Activated effector memory CD4-positive, alpha-beta T cell treated with Interleukin-2 at 50 U/mL for 16 hours (primary cell): ENCODE measurements at regions not wholly inside any gene's neighbourhood (a gene's known extent, or its start where the extent isn't known, plus 50 kb on each side); places are given as distances from the start of the nearest gene placed in this dataset.

ENCODE experiments used
- DNase-seq: peaks from one replicate; pipeline ENCODE4 v3.0.0-alpha.2; 2020

- DNase-seq = no peak
Measured at GRCh38 chr11:122313581-122313980, 197.6 kb upstream of the BLID start.

GRCh38 chr11:122311216-122311755, 195.3 kb upstream of the BLID start:
- no peak for DNase-seq

DNA sequence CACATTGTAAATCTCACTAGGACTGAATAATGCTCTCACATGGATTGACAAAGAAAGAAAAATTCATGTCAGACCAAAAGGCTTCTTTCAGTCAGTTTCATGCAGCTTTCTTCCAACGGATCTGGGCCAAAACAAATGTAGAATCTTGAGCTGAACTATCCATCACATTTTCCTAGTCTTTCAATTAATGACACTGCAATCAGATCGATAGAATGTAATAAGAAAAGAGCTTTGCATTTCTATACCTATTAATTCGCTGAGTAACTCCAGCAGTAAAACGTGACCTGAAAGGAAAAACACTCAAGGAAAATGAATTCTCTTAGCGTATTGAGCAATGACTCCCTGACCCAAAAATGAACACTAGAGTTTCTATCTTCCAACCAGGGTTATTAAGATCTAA, 194.8 kb upstream of the BLID start:
- no peak for DNase-seq

GRCh38 chr11:122309262-122309925, 193.4 kb upstream of the BLID start:
- DNase-seq = no peak

DNA sequence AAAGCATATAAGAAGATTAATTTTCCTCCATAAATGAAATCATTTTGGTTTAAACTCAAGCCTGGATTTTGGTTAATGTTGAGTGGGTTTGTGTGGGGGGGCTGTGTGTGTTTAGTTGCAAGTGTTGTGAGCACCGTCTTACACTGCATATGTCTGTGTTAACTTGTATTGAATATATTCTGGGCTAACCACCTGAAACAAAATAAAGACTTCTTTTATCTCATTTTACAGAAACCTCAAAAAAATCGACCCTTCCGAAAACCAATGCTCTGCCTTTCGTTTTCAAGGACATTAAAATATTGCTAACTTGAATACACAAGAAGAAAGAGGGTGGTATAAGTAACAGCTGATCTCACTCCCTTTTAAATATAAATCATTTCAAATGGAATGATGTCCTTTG, 192.2 kb upstream of the BLID start:
- DNase-seq = no peak

DNA sequence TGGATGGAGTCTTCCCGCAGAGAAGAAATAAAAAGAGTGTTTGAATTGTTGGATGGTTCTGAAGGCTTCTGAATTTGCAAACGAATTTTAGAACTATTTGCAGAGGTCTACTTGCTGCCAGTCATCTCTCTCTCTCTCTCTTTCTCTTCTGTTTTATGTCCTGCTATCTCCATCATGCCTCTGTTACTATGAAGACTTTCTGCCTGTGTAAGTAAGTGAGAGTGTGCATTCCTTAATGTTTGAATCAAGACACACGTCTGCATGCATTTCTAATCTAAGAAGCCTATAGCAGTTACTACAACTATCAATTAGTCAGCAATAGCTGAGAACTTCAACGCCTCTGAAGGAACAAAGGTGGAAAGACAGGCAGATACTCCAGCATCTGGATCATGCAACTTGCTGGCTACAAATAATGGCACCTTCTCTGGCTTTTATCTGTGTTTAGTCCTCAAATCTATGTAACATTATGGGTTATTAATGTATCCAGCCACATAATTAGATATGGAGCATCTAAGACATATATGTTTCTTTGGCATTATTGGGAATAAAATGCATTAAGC, 191.5 kb upstream of the BLID start:
- DNase-seq = no peak

GRCh38 chr11:122306831-122307391, 190.9 kb upstream of the BLID start:
- no peak for DNase-seq

- no peak for DNase-seq
Measured at GRCh38 chr11:122305426-122306320, 189.7 kb upstream of the BLID start.

- no peak for DNase-seq
Measured at GRCh38 chr11:122304973-122305372, 189.0 kb upstream of the BLID start.

- DNase-seq = no peak
Measured at GRCh38 chr11:122304306-122304705, 188.3 kb upstream of the BLID start.

- no peak for DNase-seq
Measured at GRCh38 chr11:122294041-122294440, 178.0 kb upstream of the BLID start.

DNA sequence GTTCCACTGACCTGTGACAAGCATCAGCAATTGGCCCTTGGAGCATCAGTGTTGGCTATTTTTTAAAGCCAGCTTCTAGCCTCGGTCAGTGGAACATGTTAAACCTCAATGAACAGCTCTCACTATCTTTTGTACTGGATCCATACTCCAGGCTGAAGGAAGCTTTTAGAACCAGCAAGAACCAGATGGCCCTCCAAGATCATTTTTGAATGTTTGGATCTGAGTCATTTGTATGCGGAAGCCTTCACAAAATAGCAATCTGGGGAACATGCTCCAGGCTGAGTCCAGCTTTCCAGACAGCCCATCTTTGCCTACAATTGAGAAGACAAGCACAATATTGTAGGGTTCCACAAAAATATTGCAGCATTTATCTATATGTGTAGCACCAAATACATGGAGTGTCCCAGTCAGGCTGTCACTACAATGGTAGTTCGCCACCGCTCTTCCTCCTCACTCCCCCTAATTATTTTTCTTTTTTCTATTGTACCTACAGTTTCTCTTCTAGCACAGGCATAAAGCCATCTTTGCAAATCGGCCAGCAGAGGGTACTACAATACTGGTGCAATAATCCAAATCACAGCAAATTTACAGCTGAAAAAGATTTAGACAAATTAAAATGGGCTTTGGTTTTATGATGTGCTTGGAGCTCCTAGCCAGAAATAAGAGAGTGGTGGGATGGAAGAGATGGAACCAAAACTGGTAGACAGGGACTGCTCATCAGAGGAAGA, 177.4 kb upstream of the BLID start:
- no peak for DNase-seq

DNA sequence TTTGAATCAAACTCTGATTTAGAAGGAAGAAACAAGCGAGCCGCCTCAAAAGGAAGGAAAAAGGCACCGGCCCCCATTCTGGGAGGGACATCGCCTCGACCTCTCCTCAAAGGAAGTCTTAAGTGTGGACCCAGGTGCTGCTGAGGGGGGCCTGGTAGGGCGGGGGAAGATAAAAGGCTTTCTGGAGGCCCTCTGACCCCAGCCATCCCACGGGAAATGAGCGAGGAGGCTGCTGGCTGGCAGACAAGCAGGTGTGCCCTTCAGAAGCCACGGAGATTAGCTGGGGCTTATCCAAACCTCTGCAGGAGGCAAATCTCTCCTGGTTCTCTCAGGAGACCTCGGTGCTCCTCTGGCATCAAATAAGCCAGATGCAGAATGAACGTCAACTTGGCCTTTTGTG, 171.4 kb upstream of the BLID start:
- no peak for DNase-seq

- no peak for DNase-seq
Measured at GRCh38 chr11:122285070-122285988, 169.3 kb upstream of the BLID start.

GRCh38 chr11:122280870-122281269, 164.9 kb upstream of the BLID start:
- no peak for DNase-seq

DNA sequence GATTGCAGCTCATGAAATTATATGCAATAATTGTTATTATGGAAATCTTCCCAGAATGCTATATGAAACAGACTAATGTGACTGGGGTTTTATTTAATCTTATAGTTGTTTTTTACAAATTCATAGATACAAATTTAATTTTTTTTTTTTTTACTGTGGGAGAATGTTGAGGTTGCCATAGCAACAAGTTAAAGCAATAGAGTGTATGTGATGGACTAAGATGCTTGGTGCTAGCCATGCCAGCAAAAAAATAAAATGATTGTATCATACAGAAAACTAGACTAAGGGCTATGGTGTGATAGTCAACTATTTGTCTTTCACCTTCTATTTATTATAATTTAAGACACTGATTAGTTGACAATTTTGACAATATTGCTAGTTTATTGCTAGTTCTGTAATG, 163.2 kb upstream of the BLID start:
- no peak for DNase-seq

- DNase-seq = no peak
Measured at GRCh38 chr11:122277493-122277892, 161.5 kb upstream of the BLID start.

- no peak for DNase-seq
Measured at GRCh38 chr11:122276221-122276620, 160.2 kb upstream of the BLID start.

GRCh38 chr11:122275508-122275907, 159.5 kb upstream of the BLID start:
- DNase-seq = no peak

GRCh38 chr11:122273476-122274191, 157.6 kb upstream of the BLID start:
- no peak for DNase-seq

GRCh38 chr11:122271745-122272144, 155.7 kb upstream of the BLID start:
- no peak for DNase-seq
